ENCODE measurements at regions not wholly inside any gene's neighbourhood (a gene's known extent, or its start where the extent isn't known, plus 50 kb on each side); places are given as distances from the start of the nearest gene placed in this dataset.

Small RNAs in the stretch of these regions (small RNA-seq; reads per million reads assigned to genes)
- gene RN7SL150P (0 reads per million in 7 experiments), gene RPS4XP23 (0 reads per million in 7 experiments)

All from SK-N-SH (cell line).